Stomach (tissue), 4 donors: ENCODE measurements at regions not wholly inside any gene's neighbourhood (a gene's known extent, or its start where the extent isn't known, plus 50 kb on each side); places are given as distances from the start of the nearest gene placed in this dataset.

ENCODE experiments used
- EP300 ChIP-seq: sonication (generic); formaldehyde crosslinking; IDR thresholded peaks from one replicate; pipeline ENCODE4 v1.6.1; 2017; ENCODE audit warnings: antibody characterized with exemption
- POLR2A ChIP-seq, 4 donors: fragments of 450-650 bp; IDR thresholded peaks; one replicate each; pipeline ENCODE4 v1.6.1; 2016; ENCODE audit warnings: antibody characterized with exemption in 4 of 4, control low read depth in 2 of 4, mild to moderate bottlenecking in 1 of 4, moderate library complexity in 1 of 4
- POLR2AphosphoS5 ChIP-seq, 3 donors: sonication (generic); formaldehyde crosslinking; IDR thresholded peaks; one replicate each; pipeline ENCODE4 v1.6.1; 2016; ENCODE audit warnings: antibody characterized with exemption in 3 of 3
- TF ChIP-seq, protein P1 (sequence below), 7 experiments: fragments of 450-650 bp in 4 of 7; fragments of 200-600 bp in 3 of 7; sonication (generic) in 3 of 7; IDR thresholded peaks; one replicate each; pipeline ENCODE4 v1.5.1; 2016 to 2019; ENCODE audit warnings: antibody characterized with exemption in 7 of 7, control low read depth in 2 of 7, mild to moderate bottlenecking in 1 of 7

DNA sequence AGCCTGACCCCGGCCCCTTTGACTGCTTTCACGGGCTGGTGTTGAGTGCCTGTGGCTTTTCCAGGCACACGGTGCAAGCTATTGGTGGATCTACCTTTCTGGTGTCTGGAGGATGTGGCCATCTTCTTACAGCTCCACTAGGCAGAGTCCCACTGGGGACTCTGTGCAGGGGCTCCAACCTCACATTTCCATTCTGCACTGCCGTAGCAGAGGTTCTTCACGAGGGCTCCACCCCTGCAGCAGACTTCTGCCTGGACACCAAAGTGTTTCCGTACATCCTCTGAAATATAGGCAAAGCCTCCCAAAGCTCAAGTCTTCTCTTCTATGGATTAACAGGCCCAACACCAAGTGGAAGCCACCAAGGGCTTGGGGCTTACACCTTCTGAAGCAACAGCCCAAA, 691.5 kb upstream of the POU3F2 start:
- TF ChIP-seq, protein P1, sequence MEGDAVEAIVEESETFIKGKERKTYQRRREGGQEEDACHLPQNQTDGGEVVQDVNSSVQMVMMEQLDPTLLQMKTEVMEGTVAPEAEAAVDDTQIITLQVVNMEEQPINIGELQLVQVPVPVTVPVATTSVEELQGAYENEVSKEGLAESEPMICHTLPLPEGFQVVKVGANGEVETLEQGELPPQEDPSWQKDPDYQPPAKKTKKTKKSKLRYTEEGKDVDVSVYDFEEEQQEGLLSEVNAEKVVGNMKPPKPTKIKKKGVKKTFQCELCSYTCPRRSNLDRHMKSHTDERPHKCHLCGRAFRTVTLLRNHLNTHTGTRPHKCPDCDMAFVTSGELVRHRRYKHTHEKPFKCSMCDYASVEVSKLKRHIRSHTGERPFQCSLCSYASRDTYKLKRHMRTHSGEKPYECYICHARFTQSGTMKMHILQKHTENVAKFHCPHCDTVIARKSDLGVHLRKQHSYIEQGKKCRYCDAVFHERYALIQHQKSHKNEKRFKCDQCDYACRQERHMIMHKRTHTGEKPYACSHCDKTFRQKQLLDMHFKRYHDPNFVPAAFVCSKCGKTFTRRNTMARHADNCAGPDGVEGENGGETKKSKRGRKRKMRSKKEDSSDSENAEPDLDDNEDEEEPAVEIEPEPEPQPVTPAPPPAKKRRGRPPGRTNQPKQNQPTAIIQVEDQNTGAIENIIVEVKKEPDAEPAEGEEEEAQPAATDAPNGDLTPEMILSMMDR (IDR thresholded peaks at IDR 0.05): no peak
- TF ChIP-seq EP300: no peak
- no peak for TF ChIP-seq POLR2A (IDR thresholded peaks at IDR 0.05)
- no peak for TF ChIP-seq POLR2AphosphoS5 (IDR thresholded peaks at IDR 0.05)
